ENCODE measurements at regions not wholly inside any gene's neighbourhood (a gene's known extent, or its start where the extent isn't known, plus 50 kb on each side); places are given as distances from the start of the nearest gene placed in this dataset.
A peak's percentile ranks its signal among the peaks of the same experiment; 100 is the strongest.
"Not testable (repeated sequence)": the region's sequence is repeated elsewhere in the genome, so short reads cannot be mapped to it uniquely, and the experiment has no call there.

- intact Hi-C loops (cut with DNase I), result no loop called here
- no peak for DNase-seq
These were observed 921.8 kb downstream of the NR2F1-AS1 start for GRCh38 chr5:92659246-92659645.

DNA sequence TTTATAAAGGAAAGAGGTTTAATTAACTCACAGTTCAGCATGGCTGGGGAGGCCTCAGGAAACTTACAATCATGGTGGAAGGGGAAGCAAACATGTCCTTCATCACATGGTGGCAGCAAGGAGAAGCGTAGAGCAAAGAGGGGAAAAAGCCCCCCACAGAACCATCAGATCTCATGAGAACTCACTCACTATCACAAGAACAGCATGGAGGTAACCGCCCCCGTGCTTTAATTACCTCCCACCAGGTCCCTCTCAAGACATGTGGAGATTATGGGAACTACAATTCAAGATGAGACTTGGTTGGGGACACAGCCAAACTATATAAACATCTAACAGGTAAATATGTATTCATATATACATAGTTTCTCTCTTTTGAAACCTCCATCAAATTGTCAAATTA lies 926.4 kb downstream of the NR2F1-AS1 start:
- DNase-seq; intact Hi-C loops (cut with DNase I): not testable (repeated sequence)

GRCh38 chr5:92653730-92654461 lies 927.1 kb downstream of the NR2F1-AS1 start:
- intact Hi-C loops (cut with DNase I), result no loop called here
- DNase-seq, result no peak

DNA sequence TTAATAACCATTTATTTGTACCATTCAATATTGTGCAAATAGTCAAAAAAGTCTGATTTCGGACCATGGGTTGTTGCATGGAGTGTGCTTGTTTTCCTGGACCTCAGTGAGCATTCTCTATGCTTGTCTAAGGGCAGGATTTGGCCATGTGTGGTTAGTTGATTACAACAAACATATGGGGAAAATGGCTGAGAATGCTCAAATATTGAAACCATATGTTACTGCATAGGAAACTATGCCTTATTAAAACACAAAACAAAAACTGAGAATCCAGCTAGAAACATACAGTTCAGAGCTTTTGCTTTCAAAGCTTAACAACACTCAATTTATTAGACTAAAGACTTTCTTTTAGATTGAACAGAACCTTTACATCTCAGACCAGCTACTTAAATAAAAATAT lies 928.3 kb downstream of the NR2F1-AS1 start:
- intact Hi-C loops (cut with DNase I), result no loop called here
- DNase-seq, result no peak

GRCh38 chr5:92644266-92644886 lies 936.6 kb downstream of the NR2F1-AS1 start:
- intact Hi-C loops (cut with DNase I), result no loop called here
- DNase-seq, result no peak

- no peak for DNase-seq
- intact Hi-C loops (cut with DNase I), result no loop called here
These were observed 939.7 kb downstream of the NR2F1-AS1 start for GRCh38 chr5:92641031-92641962.

GRCh38 chr5:92640340-92640739 lies 940.7 kb downstream of the NR2F1-AS1 start:
- intact Hi-C loops (cut with DNase I), result no loop called here
- no peak for DNase-seq

DNA sequence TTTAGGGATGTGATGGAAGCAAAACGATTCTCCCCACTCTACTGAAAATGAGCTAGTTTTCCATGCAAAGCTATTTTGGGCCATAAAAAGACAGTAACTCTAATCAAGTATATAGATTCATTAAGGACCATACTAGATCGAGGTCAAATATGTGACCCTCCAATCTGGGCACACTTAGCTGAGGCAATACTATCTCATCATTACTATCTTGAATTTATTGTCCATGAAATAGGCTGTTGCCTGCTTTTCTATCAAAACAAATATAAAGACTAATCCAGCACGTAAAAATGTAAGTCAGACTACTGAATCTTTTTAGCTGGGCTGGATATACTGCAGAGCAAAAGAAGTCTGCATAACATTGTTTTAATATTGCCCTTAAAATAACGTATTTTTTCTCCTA lies 943.1 kb downstream of the NR2F1-AS1 start:
- intact Hi-C loops (cut with DNase I), result no loop called here
- no peak for DNase-seq

DNA sequence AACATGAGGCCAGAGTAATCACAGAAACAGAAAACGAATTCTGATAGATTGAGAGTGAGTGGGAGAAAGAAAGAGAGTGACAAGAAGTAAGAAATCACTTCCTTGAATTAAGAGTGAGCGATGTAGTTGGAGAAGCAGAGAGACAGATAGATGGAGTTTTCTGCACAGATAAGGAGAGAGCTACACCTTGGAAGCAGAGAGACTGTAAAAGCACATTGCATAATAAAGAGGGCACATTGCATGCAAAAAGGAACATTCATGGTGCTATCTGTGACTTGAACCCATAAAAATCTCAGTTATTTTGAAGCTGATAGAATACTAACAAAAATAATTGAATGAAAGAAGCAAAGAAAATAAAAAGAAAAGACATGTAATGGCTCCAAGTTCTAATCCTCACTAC lies 943.8 kb downstream of the NR2F1-AS1 start:
- no peak for DNase-seq
- intact Hi-C loops (cut with DNase I), result no loop called here

GRCh38 chr5:92635001-92635461 lies 946.0 kb downstream of the NR2F1-AS1 start:
- intact Hi-C loops (cut with DNase I), result no loop called here
- DNase-seq, result no peak

DNA sequence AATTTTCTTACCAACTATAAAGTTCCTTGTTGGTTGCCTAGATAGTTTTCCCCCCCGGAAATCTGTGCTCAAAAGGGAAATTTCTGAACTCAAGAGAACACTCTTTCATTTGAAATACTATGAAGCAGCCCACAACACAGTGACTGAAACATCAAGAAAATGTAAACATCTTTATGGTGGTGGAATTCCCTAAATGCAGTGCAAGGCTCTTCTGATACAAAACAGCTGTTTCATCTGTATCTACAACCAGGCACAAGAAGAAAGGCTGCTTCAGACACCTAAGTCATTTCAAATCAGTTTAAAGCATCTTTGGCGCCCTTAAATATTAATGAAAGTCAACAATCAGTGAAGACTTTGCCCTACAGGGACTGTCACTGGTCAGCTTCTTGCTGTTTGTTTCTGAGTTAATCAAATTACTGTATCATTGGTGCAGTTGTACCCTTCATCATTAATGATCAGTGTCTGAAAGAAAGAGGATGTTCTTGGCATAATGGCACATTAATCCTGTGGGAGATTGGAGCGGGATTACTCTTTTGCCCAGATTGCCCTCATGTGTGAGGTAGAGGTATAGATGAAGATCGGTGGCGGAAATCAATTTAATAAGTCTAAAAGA lies 947.0 kb downstream of the NR2F1-AS1 start:
- DNase-seq, result no peak
- intact Hi-C loops (cut with DNase I), result no loop called here

DNA sequence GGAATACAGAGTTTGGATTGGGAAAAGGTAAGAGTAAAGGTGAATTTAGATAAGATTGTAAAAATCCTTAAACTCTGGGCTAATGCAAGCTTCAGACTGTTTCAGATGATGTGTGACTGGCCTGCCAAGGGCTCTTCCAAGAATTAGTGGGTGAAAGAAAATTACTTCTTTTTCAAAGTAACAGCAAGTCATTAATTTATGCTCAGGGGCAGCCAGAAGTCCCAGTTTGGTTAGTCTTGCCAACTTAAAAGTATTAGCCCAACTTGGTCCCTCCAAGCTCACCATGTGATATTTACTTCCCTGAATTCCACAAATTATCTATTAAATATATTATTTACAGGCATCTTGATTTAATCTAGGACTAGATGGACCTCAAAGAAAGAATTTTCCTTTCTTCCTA lies 947.8 kb downstream of the NR2F1-AS1 start:
- peak in 5 of 42 donors; percentile 3 to 36 (median 8) for DNase-seq
- intact Hi-C loops (cut with DNase I), result no loop called here

GRCh38 chr5:92631237-92631701 lies 949.8 kb downstream of the NR2F1-AS1 start:
- intact Hi-C loops (cut with DNase I), result not testable (repeated sequence)

DNA sequence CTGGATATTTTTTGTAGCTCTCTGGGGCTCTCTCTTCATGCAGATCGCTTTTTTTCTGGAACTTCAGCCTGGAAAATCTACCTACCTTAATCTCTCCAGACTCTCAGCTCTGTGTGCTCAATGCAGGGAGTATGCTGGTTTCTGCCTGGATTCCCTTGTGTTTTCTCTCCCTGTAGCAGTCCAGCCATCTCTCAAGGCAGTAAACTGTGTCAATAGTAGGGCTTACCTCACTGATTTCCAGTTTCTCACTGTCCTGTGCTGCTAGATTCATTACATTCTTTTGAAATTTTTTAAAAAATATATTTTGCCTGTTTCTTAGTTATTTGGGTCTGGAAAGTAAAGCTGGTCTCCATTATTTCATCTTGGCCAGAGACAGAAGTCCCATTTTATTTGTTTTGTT lies 951.4 kb downstream of the NR2F1-AS1 start:
- no peak for DNase-seq
- intact Hi-C loops (cut with DNase I), result no loop called here

More at GRCh38 chr5:92631237-92631701, 949.8 kb downstream of the NR2F1-AS1 start:
- not testable (repeated sequence) for DNase-seq

DNA sequence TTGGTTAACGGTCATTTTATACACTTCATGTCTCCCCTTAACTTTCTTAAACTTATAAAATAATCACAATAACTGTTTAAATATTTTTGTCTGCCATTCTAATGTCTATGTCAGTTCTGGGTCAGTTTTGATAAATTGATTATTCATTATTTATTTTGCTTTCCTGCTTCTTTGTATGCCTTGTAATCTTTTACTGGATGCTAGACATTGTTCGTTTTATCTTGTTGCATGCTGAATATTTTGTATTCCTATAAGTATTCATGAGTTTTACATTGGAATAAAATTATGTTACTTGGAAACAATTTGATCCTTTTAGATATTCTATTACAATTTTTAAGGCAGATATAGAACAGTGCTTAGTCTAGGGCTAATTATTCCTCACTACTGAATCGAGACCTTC lies 952.0 kb downstream of the NR2F1-AS1 start:
- DNase-seq, result no peak
- intact Hi-C loops (cut with DNase I), result no loop called here

GRCh38 chr5:92627186-92627585 lies 953.8 kb downstream of the NR2F1-AS1 start:
- intact Hi-C loops (cut with DNase I), result no loop called here
- no peak for DNase-seq

GRCh38 chr5:92616085-92616484 lies 964.9 kb downstream of the NR2F1-AS1 start:
- no peak for DNase-seq
- intact Hi-C loops (cut with DNase I), result no loop called here

- no peak for DNase-seq
- intact Hi-C loops (cut with DNase I), result no loop called here
These were observed 967.5 kb downstream of the NR2F1-AS1 start for GRCh38 chr5:92613546-92613945.

DNA sequence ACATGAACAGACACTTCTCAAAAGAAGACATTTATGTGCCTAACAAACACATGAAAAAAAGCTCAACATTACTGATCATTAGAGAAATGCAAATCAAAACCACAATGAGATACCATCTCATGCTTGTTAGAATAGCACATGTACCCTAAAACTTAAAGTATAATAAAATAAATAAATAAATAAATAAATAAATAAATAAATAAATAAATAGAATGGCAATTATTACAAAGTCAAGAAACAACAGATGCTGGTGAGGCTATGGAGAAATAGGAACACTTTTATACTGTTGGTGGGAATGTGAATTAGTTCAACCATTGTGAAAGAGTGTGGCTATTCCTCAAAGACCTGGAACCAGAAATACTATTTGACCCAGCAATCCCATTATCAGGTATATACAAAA lies 970.6 kb downstream of the NR2F1-AS1 start:
- intact Hi-C loops (cut with DNase I); DNase-seq: not testable (repeated sequence)
